HG03045 (cell line): ENCODE measurements at regions not wholly inside any gene's neighbourhood (a gene's known extent, or its start where the extent isn't known, plus 50 kb on each side); places are given as distances from the start of the nearest gene placed in this dataset.

ENCODE experiments used
- ATAC-seq: cut with Tn5 transposase; IDR thresholded peaks from one replicate; pipeline ENCODE4 v1.9.1; 2021; ENCODE audit warnings: mild to moderate bottlenecking, moderate library complexity; ENCODE audit not compliant: unreplicated experiment

DNA sequence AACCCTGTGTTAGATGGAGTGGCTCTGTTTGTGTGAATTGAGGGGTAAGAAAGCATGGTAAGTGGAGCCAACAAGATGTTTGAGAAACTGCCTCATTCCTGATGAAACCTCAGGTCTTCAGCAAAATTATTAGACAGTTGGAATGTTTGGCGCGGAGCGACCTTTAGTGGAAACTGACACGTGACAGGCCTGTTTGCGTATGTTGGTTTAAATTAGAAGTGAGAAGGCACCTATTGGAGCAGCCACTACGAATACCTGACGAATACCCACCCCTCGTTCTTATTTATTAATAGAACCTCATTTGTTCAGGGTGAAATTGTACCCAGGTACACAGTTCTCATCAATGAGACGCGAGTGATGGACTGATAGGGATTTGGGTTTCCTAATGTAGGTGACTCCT, 63.2 kb upstream of the MIR17HG start:
- no peak for ATAC-seq

- ATAC-seq = no peak
Measured at GRCh38 chr13:91286317-91286716, 61.2 kb upstream of the MIR17HG start.

- ATAC-seq = no peak
Measured at GRCh38 chr13:91291078-91291477, 56.4 kb upstream of the MIR17HG start.

DNA sequence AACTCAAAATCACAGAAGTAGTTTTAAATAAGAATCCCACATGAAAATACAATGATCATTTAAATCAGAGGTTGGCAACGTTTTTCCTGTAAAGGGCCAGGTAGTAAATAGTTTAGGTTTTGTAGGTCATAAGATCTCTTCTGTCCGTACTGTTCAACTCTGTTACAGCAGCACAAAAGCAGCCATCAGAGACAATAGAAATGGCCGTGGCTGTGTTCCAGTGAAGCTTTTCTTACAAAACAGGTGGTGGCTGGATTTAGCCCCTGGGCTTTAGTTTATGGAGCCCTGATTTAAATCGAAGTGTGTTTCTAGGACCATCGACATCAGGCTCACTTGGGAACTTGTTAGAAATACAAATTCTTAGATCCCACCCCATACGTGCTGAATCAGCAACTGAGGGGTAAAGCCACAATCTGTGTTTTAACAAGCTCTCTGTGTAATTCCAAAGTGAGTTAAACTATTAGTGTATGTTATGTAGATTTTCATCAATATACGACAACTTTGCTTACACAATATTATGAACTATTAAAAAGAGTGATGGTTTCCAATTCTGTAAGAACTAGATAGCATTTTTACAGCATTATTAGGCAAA, 54.8 kb upstream of the MIR17HG start:
- ATAC-seq = no peak

GRCh38 chr13:91295712-91296410, 51.6 kb upstream of the MIR17HG start:
- ATAC-seq = no peak

DNA sequence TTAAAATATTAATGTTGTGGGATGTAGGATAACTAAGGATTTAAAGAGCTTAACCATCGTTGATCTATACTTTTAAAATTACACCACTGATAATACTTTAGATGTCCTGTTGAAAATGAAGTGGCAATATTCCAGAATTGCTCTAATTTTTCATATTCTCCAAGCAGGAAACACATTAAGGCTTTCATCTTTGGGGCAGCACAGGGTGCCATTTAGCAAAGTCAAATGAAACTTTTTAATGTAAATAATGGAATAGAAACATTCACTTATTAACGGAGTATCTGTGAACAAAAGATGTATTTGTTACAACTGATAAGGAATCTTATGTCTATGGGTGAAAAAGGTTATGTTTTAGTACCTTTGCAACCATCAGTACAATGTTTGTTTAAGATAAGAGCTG, 50.0 kb upstream of the MIR17HG start:
- no peak for ATAC-seq
